Stomach (tissue), 8 donors: ENCODE measurements at regions not wholly inside any gene's neighbourhood (a gene's known extent, or its start where the extent isn't known, plus 50 kb on each side); places are given as distances from the start of the nearest gene placed in this dataset.

ENCODE experiments used
- DNase-seq, 2 donors: peaks; one replicate each; pipeline versions ENCODE4 v3.0.0 to v3.0.0-alpha.2; 2013 to 2019
- H3K27ac ChIP-seq, 5 donors: fragments of 200-600 bp in 4 of 5; sonication (generic) in 4 of 5; one replicate each; pipeline ENCODE4 v1.5.1; 2013 to 2019; ENCODE audit warnings: mild to moderate bottlenecking in 1 of 5, moderate library complexity in 1 of 5
- H3K27me3 ChIP-seq, 3 donors: fragments of 200-600 bp; sonication (generic); one replicate each; pipeline ENCODE4 v1.5.1; 2017 to 2019; ENCODE audit warnings: mixed run types in 1 of 3
- H3K36me3 ChIP-seq, 4 donors: fragments of 200-600 bp; sonication (generic); 1 replicate in 3 of 4; 2 replicates in 1 of 4; pipeline ENCODE4 v1.5.1; 2016 to 2019
- H3K4me1 ChIP-seq, 4 donors: fragments of 200-600 bp; sonication (generic); one replicate each; pipeline ENCODE4 v1.5.1; 2016 to 2019
- H3K4me3 ChIP-seq, 4 donors: fragments of 200-600 bp; sonication (generic) in 3 of 4; one replicate each; pipeline ENCODE4 v1.5.1; 2016 to 2019; ENCODE audit warnings: mild to moderate bottlenecking in 1 of 4
- H3K9me3 ChIP-seq, 4 donors: fragments of 200-600 bp; sonication (generic); one replicate each; pipeline ENCODE4 v1.5.1; 2016 to 2019
- EP300 ChIP-seq: sonication (generic); formaldehyde crosslinking; IDR thresholded peaks from one replicate; pipeline ENCODE4 v1.6.1; 2017; ENCODE audit warnings: antibody characterized with exemption
- POLR2A ChIP-seq, 4 donors: fragments of 450-650 bp; IDR thresholded peaks; one replicate each; pipeline ENCODE4 v1.6.1; 2016; ENCODE audit warnings: antibody characterized with exemption in 4 of 4, control low read depth in 2 of 4, mild to moderate bottlenecking in 1 of 4, moderate library complexity in 1 of 4
- POLR2AphosphoS5 ChIP-seq, 3 donors: sonication (generic); formaldehyde crosslinking; IDR thresholded peaks; one replicate each; pipeline ENCODE4 v1.6.1; 2016; ENCODE audit warnings: antibody characterized with exemption in 3 of 3
- WGBS, 5 donors: extraction: QIAGEN DNeasy Blood & Tissue Kit in 3 of 5; methylation state at CpG; one replicate each; pipeline versions ENCODE4 v1.1.5 to v1.1.7; 2013 to 2018; 5-methylcytosine and 5-hydroxymethylcytosine counted together
- intact Hi-C: fragments of 100-400 bp; cut with DNase I; formaldehyde crosslinking; loops from one replicate; pipeline ENCODE4 v1.15.1; 2023; ENCODE audit warnings: low total_unique reads
- TF ChIP-seq, protein P1 (sequence below), 7 experiments: fragments of 450-650 bp in 4 of 7; fragments of 200-600 bp in 3 of 7; sonication (generic) in 3 of 7; IDR thresholded peaks; one replicate each; pipeline ENCODE4 v1.5.1; 2016 to 2019; ENCODE audit warnings: antibody characterized with exemption in 7 of 7, control low read depth in 2 of 7, mild to moderate bottlenecking in 1 of 7
- donor health status: healthy with polysubstance abuse.
- donor health status: Bipolar disorder and iron deficiency.
- donor health status: healthy.

DNA sequence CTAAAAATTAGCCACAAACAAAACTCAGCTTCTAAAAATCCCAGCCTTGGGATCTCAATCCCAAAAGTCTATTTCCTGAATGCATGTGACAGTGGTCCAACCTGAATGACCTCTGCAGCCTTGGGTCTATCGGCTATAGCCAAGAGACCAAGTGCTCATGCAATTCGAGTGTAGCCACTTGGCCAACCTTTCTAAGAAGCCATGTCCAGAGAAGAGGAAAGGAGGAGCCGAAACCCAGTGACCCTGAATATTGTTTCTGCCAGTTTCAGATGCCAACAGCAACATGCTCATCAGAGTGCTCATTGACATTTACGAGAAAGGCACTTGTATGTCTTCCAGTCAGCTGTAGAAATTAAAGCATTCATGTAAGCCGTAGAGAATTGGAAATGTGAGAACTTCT is 1231.9 kb downstream of the NLGN4Y start:
- H3K9me3 ChIP-seq, result no peaks in the 10 kb centered on the region
- H3K27me3 ChIP-seq, result no peaks in the 10 kb centered on the region
- 72 to 74% (median 72%) methylated on average over 5 of the region's 5 CpGs; no CpG with 5 or more reads in 2 of the 5 donors for WGBS, 5 donors
- intact Hi-C loops, result no loop called here
- TF ChIP-seq EP300, result no peak
- no peak overlapping the region for H3K27ac ChIP-seq
- no peak for DNase-seq
- no peaks in the 10 kb centered on the region for H3K36me3 ChIP-seq
- no peaks in the 10 kb centered on the region for H3K4me1 ChIP-seq
- no peak overlapping the region for H3K4me3 ChIP-seq

DNA sequence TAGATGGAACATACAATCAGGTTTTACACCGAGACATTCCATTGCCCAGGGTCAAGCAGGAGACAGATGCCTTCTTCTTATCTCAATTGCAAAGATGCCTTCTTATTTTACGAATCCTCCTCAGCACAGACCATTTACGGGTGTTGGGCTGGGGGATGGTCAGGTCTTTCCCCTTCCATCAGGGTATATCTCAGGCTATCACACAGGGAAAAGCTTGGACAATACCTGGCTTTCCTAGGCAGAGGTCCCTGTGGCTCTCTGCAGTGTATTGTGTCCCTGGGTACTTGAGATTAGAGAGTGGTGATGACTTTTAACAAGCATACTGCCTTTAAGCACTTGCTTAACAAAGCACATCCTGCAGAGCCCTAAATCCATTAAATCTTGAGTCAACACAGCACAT is 1249.2 kb downstream of the NLGN4Y start:
- H3K9me3 ChIP-seq, result no peaks in the 10 kb centered on the region
- H3K4me1 ChIP-seq, result no peaks in the 10 kb centered on the region
- no peaks in the 10 kb centered on the region for H3K36me3 ChIP-seq
- TF ChIP-seq, protein P1, sequence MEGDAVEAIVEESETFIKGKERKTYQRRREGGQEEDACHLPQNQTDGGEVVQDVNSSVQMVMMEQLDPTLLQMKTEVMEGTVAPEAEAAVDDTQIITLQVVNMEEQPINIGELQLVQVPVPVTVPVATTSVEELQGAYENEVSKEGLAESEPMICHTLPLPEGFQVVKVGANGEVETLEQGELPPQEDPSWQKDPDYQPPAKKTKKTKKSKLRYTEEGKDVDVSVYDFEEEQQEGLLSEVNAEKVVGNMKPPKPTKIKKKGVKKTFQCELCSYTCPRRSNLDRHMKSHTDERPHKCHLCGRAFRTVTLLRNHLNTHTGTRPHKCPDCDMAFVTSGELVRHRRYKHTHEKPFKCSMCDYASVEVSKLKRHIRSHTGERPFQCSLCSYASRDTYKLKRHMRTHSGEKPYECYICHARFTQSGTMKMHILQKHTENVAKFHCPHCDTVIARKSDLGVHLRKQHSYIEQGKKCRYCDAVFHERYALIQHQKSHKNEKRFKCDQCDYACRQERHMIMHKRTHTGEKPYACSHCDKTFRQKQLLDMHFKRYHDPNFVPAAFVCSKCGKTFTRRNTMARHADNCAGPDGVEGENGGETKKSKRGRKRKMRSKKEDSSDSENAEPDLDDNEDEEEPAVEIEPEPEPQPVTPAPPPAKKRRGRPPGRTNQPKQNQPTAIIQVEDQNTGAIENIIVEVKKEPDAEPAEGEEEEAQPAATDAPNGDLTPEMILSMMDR (IDR thresholded peaks at IDR 0.05), result no peak
- no peak for TF ChIP-seq POLR2A (IDR thresholded peaks at IDR 0.05)
- no peak for TF ChIP-seq EP300
- TF ChIP-seq POLR2AphosphoS5 (IDR thresholded peaks at IDR 0.05), result no peak
- intact Hi-C loops, result no loop called here
- H3K27me3 ChIP-seq, result no peaks in the 10 kb centered on the region
- no peak overlapping the region for H3K4me3 ChIP-seq
- WGBS, 5 donors, result 16 to 36% (median 29%) methylated on average over 3 of the region's 3 CpGs; no CpG with 5 or more reads in 2 of the 5 donors
- H3K27ac ChIP-seq, result no peak overlapping the region
- no peak for DNase-seq

DNA sequence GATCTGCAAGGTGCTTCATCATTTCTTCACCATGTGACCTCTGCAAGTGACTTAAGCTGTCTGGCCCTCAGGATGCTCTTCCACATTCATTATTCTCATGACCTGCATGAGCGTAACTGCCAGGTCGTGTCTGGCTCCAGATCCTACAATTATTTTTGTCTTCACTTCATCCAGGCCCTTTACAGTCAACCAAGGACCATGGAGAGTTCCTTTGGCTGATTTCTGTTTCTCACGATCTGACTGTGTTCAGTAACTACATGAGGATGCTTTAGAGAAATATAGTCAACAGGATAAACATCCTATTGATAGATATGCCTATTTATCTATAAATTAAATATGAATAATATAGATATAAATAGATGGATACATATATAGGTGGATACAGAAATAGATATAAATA is 1251.6 kb downstream of the NLGN4Y start:
- Histone ChIP-seq H3K27ac (no peak overlapping the region), H3K4me3 (no peak overlapping the region), H3K36me3 (no peaks in the 10 kb centered on the region), H3K9me3 (no peaks in the 10 kb centered on the region), H3K27me3 (no peaks in the 10 kb centered on the region), H3K4me1 (no peaks in the 10 kb centered on the region)
- TF ChIP-seq, protein P1 (IDR thresholded peaks at IDR 0.05), result no peak
- TF ChIP-seq EP300 (no peak), POLR2A (IDR thresholded peaks at IDR 0.05) (no peak), POLR2AphosphoS5 (IDR thresholded peaks at IDR 0.05) (no peak)
- DNase-seq, result no peak
- intact Hi-C loops, result no loop called here
- WGBS, 5 donors, result 55 to 60% (median 58%) methylated on average over 3 of the region's 3 CpGs; no CpG with 5 or more reads in 2 of the 5 donors

DNA sequence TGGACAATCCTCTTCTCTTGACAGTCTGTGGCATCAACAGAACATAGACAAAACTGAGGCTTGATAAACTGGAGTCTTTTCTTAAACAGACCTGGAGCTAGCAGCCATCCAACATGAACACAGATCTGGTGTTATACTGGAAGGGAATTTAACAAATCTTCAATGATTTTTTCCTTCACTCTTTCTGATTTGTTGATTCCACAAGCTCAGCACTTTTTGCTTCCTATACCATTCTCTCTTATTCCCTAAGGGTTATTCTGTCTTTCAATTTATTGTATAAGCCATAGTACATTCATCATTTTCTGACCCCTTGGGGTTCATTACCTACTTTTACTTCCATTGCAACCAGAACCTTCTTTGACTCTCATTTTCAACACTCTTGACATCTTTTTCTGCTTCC is 1255.6 kb downstream of the NLGN4Y start:
- Histone ChIP-seq H3K27me3 (no peaks in the 10 kb centered on the region), H3K36me3 (no peaks in the 10 kb centered on the region), H3K4me1 (no peaks in the 10 kb centered on the region), H3K27ac (no peak overlapping the region), H3K4me3 (no peak overlapping the region), H3K9me3 (no peaks in the 10 kb centered on the region)
- TF ChIP-seq, protein P1 (IDR thresholded peaks at IDR 0.05), result no peak
- no peak for TF ChIP-seq POLR2AphosphoS5 (IDR thresholded peaks at IDR 0.05)
- no peak for DNase-seq
- intact Hi-C loops, result no loop called here

DNA sequence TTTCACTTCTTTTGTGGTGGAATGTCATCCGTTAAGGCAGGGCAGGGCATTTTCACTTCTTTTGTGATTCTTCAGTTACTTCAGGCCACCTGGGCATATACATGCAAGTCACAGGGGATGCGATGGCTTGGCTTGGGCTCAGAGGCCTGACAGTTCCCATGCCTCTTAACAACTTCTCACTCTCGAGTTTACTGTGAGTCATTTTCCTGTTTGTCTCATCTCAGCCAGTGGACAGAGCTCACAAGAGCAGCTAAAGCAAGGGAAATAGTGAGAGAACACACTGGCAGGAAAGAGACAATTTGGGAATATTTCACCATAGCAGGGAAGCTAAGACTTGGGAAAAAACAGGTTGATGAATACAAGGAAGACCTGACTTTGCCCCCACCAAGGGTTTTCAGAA is 1275.7 kb downstream of the NLGN4Y start:
- intact Hi-C loops, result no loop called here
- no peak for TF ChIP-seq POLR2A (IDR thresholded peaks at IDR 0.05)
- TF ChIP-seq POLR2AphosphoS5 (IDR thresholded peaks at IDR 0.05), result no peak
- TF ChIP-seq EP300, result no peak
- TF ChIP-seq, protein P1 (IDR thresholded peaks at IDR 0.05), result no peak
- no peaks in the 10 kb centered on the region for H3K9me3 ChIP-seq
- 19 to 47% (median 21%) methylated on average over 3 of the region's 3 CpGs; no CpG with 5 or more reads in 2 of the 5 donors for WGBS, 5 donors
- H3K36me3 ChIP-seq, result no peaks in the 10 kb centered on the region
- no peak overlapping the region for H3K4me3 ChIP-seq
- no peak overlapping the region for H3K27ac ChIP-seq
- DNase-seq, result no peak
- no peaks in the 10 kb centered on the region for H3K4me1 ChIP-seq
- no peaks in the 10 kb centered on the region for H3K27me3 ChIP-seq
